GM12872 (cell line): ENCODE measurements at regions not wholly inside any gene's neighbourhood (a gene's known extent, or its start where the extent isn't known, plus 50 kb on each side); places are given as distances from the start of the nearest gene placed in this dataset.

Experiments used
- CTCF ChIP-seq: IDR thresholded peaks from 3 replicates; pipeline ENCODE4 v1.5.1; 2011; ENCODE audit warnings: low read depth, mild to moderate bottlenecking, low read length, moderate library complexity; ENCODE audit not compliant: insufficient read depth

GRCh38 chr13:76351541-76352229 is 534.5 kb downstream of the KCTD12 start:
- no peak for TF ChIP-seq CTCF

DNA sequence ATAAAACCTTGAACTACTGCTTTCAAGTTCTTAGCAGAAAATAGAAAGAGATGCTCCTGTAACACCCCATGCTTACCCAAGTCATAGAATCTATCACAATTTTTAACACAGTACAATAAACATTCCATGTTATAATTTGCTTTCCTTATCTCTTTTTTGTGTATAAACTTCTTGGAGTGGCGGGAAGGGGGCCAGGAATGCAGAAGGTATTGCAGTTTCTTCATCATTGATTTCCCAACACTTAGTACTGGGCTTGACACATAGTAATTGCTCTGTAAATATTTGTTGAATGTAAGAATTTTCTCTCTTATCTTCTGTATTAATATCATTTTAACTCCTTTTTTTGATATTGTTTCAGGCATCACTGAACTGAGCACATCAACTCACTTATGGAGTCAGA is 535.8 kb downstream of the KCTD12 start:
- no peak for TF ChIP-seq CTCF

- no peak for TF ChIP-seq CTCF
Measured at GRCh38 chr13:76349700-76350099, 536.5 kb downstream of the KCTD12 start.

DNA sequence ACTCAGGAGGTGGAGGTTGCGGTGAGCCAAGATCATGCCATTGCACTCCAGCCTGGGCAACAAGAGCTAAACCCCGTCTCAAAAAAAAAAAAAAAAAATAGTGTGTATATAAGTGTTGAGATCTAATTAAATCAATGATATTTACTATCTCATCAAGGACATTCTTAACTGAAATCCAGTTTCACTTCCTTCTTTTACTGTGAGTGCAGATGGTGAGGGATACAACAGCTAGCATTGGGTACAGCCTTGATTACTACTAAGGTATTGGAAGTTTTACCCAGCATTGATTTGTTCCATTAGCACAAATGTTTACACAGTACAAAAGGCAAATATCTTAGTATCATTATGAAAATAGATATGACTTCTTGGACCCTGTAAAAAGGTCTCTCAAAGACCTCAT is 546.6 kb downstream of the KCTD12 start:
- no peak for TF ChIP-seq CTCF

- no peak for TF ChIP-seq CTCF
Measured at GRCh38 chr13:76338003-76338402, 548.2 kb downstream of the KCTD12 start.

GRCh38 chr13:76336889-76337844 is 549.0 kb downstream of the KCTD12 start:
- no peak for TF ChIP-seq CTCF

DNA sequence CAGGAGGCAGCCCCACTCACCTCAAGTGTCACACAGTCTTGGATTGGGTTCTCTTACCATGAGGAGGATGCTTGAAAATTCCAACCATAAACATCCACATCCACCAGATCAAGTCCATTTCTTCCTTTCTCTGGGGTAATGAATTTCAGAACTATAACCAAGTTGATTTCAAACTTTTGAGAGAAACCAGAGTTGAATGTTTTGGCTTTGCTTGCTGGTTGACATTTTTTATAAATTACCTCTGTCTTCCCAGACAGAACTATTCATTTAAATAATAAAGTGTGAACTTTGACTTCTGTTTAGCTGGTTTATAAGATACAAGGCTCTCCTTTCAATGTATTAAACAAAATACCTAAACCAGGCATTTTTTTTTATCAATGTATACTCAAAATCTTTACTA is 550.7 kb downstream of the KCTD12 start:
- TF ChIP-seq CTCF = no peak
